ENCODE measurements at regions not wholly inside any gene's neighbourhood (a gene's known extent, or its start where the extent isn't known, plus 50 kb on each side); places are given as distances from the start of the nearest gene placed in this dataset.

- TF ChIP-seq CTCF (IDR thresholded peaks at IDR 0.05; ENCODE audit: low read depth, low read length), result no peak
- no peaks in the 10 kb centered on the region for H3K36me3 ChIP-seq
- no peaks in the 10 kb centered on the region for H3K27me3 ChIP-seq
- H3K4me3 ChIP-seq (ENCODE audit: low read depth, low read length), result no peak overlapping the region
- H3K9me3 ChIP-seq, result no peaks in the 10 kb centered on the region
- no peaks in the 10 kb centered on the region for H3K4me1 ChIP-seq
- no peak for DNase-seq
These were observed 50.9 kb upstream of the KIF16B start for GRCh38 chr20:16624106-16624505.
